Endothelial cell of umbilical vein (primary cell): ENCODE measurements at regions not wholly inside any gene's neighbourhood (a gene's known extent, or its start where the extent isn't known, plus 50 kb on each side); places are given as distances from the start of the nearest gene placed in this dataset.

Experiments
- CTCF ChIP-seq, 2 donors: IDR thresholded peaks; 1 replicate in 1 of 2; 2 replicates in 1 of 2; pipeline ENCODE4 v1.5.1; 2011; ENCODE audit warnings: low read length in 2 of 2, mild to moderate bottlenecking in 2 of 2, moderate library complexity in 2 of 2, control low read depth in 1 of 2, inconsistent platforms in 1 of 2, low read depth in 1 of 2; ENCODE audit not compliant: insufficient read depth in 1 of 2; ENCODE audit errors: extremely low read depth in 1 of 2
- JUN ChIP-seq: IDR thresholded peaks from 2 replicates; pipeline ENCODE4 v1.6.1; 2011; ENCODE audit warnings: borderline replicate concordance, low read depth; ENCODE audit not compliant: insufficient read length, insufficient read depth

GRCh38 chr16:62610291-62610690 lies 574.1 kb upstream of the CDH8 start:
- no peak for TF ChIP-seq CTCF (IDR thresholded peaks at IDR 0.05; ENCODE audit: extremely low read depth in 1 of 2, insufficient read depth in 1 of 2, low read depth in 1 of 2, low read length in 2 of 2)
- TF ChIP-seq JUN, result no peak
